Ovary (tissue), 7 donors: ENCODE measurements at regions not wholly inside any gene's neighbourhood (a gene's known extent, or its start where the extent isn't known, plus 50 kb on each side); places are given as distances from the start of the nearest gene placed in this dataset.

Experiments used
- DNase-seq, 5 donors: peaks; one replicate each; pipeline ENCODE4 v3.0.0-alpha.2; 2019 to 2020
- H3K27ac ChIP-seq, 2 donors: fragments of 200-600 bp; one replicate each; pipeline versions ENCODE4 v1.5.1 to v1.8.0; 2019 to 2022
- H3K27me3 ChIP-seq: fragments of 200-600 bp; one replicate; pipeline ENCODE4 v1.8.0; 2022
- H3K36me3 ChIP-seq: fragments of 200-600 bp; sonication (generic); one replicate; pipeline ENCODE4 v1.5.1; 2019
- H3K4me1 ChIP-seq: one replicate; pipeline ENCODE4 v1.8.1; 2013; ENCODE audit warnings: mild to moderate bottlenecking, moderate library complexity; ENCODE audit not compliant: insufficient read depth
- H3K4me3 ChIP-seq: fragments of 200-600 bp; sonication (generic); one replicate; pipeline ENCODE4 v1.5.1; 2017
- H3K9me3 ChIP-seq, 2 donors: fragments of 200-600 bp in 1 of 2; sonication (generic) in 1 of 2; one replicate each; pipeline versions ENCODE4 v1.5.1 to v1.8.1; 2013 to 2019; ENCODE audit warnings: mild to moderate bottlenecking in 1 of 2, moderate library complexity in 1 of 2
- CTCF ChIP-seq, 3 donors: fragments of 450-650 bp in 2 of 3; fragments of 200-600 bp in 1 of 3; IDR thresholded peaks; one replicate each; pipeline versions ENCODE4 v1.5.1 to v1.8.0; 2016 to 2022; ENCODE audit warnings: antibody characterized with exemption in 3 of 3, mild to moderate bottlenecking in 1 of 3
- EP300 ChIP-seq: sonication (generic); formaldehyde crosslinking; IDR thresholded peaks from one replicate; pipeline ENCODE4 v1.6.1; 2017; ENCODE audit warnings: antibody characterized with exemption
- POLR2A ChIP-seq: fragments of 450-650 bp; IDR thresholded peaks from one replicate; pipeline ENCODE4 v1.6.1; 2017; ENCODE audit warnings: antibody characterized with exemption, mild to moderate bottlenecking, moderate library complexity
- WGBS, 3 donors: extraction: QIAGEN DNeasy Blood & Tissue Kit in 1 of 3; methylation state at CpG; one replicate each; pipeline versions ENCODE4 v1.1.5 to v1.1.7; 2013 to 2017; 5-methylcytosine and 5-hydroxymethylcytosine counted together
- intact Hi-C, 4 donors: fragments of 100-400 bp; cut with DNase I; formaldehyde crosslinking; loops; one replicate each; pipeline versions ENCODE4 v1.11.0 to v1.15.1; 2022 to 2023
- donor health status: DM: no; HTN: no; CAD: no; lungs with moderate emphysema.
- donor health status: DM: no; HTN: no; CAD: no.
- donor health status: Bipolar disorder and iron deficiency.
- donor health status: DM: no; HTN: no; CAD: no.
- donor health status: DM: yes; HTN: yes; CAD: no.

DNA sequence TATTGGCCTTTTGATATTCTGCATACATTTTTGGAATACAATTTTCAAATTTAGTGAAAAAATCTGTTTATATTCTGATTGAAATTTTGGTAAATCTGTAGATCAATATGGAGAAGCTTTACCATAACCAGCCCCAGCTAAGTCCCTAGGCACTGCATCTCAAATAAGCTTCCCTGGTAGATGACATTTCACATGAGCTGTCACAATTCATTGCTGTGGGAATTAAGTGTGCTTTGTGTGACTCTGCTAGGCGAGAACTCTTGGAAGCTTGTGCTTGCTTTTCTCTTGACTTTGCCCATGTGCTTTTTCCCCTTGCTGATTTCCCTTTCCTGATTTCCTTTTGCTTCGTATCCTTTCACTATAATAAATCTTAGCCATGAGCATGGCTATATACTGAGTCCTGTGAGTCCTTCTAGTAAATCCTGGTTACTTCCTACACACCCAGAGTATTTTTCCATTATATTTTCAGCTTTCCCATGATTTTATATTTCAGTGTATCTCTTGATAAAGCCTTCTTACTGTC is 166.5 kb upstream of the MMS22L start:
- no peak overlapping the region for H3K4me3 ChIP-seq
- H3K36me3 ChIP-seq, result no peaks in the 10 kb centered on the region
- H3K27me3 ChIP-seq, result no peaks in the 10 kb centered on the region
- intact Hi-C loops, result no loop called here
- no peak for TF ChIP-seq POLR2A
- TF ChIP-seq CTCF (IDR thresholded peaks at IDR 0.05), result no peak
- TF ChIP-seq EP300, result no peak
- no peak for DNase-seq
- H3K4me1 ChIP-seq, result no peaks in the 10 kb centered on the region
- H3K9me3 ChIP-seq, result no peaks in the 10 kb centered on the region
- no peak overlapping the region for H3K27ac ChIP-seq
- 63 to 81% (median 74%) methylated on average over 2 of the region's 2 CpGs for WGBS, 3 donors

DNA sequence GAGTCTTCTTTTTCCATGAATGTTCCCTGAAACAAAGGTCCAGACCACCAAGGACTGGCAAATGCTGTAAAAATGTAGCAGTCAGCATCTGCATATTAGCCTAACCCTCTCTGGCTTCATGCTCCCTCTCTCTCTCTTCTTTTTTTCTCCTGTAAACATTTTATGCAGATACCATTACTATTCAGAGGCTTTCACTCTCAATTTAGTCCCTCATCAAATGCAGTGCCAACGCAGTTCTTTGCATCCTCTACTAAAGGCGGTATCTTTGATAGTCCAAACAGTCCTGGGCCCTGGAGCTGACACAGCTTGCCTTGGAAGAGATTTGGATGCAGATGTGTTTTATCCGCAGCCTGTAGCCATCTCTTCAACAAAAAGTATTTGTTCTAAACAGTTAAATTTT is 167.1 kb upstream of the MMS22L start:
- 70 to 89% (median 86%) methylated on average over 3 of the region's 3 CpGs for WGBS, 3 donors
- H3K27ac ChIP-seq, result no peak overlapping the region
- no peak overlapping the region for H3K4me3 ChIP-seq
- intact Hi-C loops, result no loop called here
- no peak for DNase-seq
- no peaks in the 10 kb centered on the region for H3K36me3 ChIP-seq
- no peaks in the 10 kb centered on the region for H3K27me3 ChIP-seq
- TF ChIP-seq CTCF (IDR thresholded peaks at IDR 0.05) (no peak), POLR2A (no peak), EP300 (no peak)
- no peaks in the 10 kb centered on the region for H3K9me3 ChIP-seq
- H3K4me1 ChIP-seq, result no peaks in the 10 kb centered on the region

- Histone ChIP-seq H3K27me3 (no peaks in the 10 kb centered on the region), H3K36me3 (no peaks in the 10 kb centered on the region), H3K4me1 (no peaks in the 10 kb centered on the region), H3K27ac (no peak overlapping the region), H3K9me3 (no peaks in the 10 kb centered on the region), H3K4me3 (no peak overlapping the region)
- intact Hi-C loops, result no loop called here
- DNase-seq, result no peak
- no peak for TF ChIP-seq CTCF (IDR thresholded peaks at IDR 0.05)
- no peak for TF ChIP-seq EP300
- TF ChIP-seq POLR2A, result no peak
- WGBS, 3 donors, result 61 to 73% (median 68%) methylated on average over 3 of the region's 3 CpGs
Measured at GRCh38 chr6:97456070-97456469, 173.1 kb upstream of the MMS22L start.

DNA sequence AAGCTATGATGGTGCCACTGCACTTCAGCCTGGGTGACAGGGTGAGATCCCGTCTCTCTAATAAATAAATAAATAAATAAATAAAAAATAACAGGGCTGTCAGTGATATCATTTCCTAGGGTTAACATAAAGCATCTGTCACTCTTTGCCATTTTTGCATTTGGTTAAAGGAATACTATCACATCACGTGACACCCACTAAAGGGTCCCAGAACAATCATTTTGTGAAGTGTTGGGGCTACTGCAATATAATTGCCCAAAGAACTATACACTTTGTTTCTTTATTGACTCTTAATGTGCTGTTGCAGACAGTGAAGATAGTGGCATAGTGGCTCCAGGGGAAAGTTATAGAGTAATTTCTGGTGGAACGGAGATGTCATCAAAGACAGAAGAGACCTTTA is 176.5 kb upstream of the MMS22L start:
- intact Hi-C loops, result no loop called here

More for the DNA sequence above, 176.5 kb upstream of the MMS22L start:
- H3K27ac ChIP-seq, result no peak overlapping the region
- WGBS, 3 donors, result 71 to 88% (median 74%) methylated on average over 3 of the region's 3 CpGs
- H3K4me1 ChIP-seq, result no peaks in the 10 kb centered on the region
- no peaks in the 10 kb centered on the region for H3K36me3 ChIP-seq
- H3K9me3 ChIP-seq, result no peaks in the 10 kb centered on the region
- no peak for TF ChIP-seq POLR2A
- TF ChIP-seq CTCF (IDR thresholded peaks at IDR 0.05), result no peak
- TF ChIP-seq EP300, result no peak
- no peak for DNase-seq
- H3K27me3 ChIP-seq, result no peaks in the 10 kb centered on the region
- H3K4me3 ChIP-seq, result no peak overlapping the region
